K562 (cell line): ENCODE measurements at regions not wholly inside any gene's neighbourhood (a gene's known extent, or its start where the extent isn't known, plus 50 kb on each side); places are given as distances from the start of the nearest gene placed in this dataset.

Source experiments
- ATAC-seq: fragments of 200-7000 bp; cut with Tn5 transposase; 3 replicates; pipeline ENCODE4 v1.9.1; 2020; ENCODE audit warnings: moderate library complexity
- BruUV-seq: library from RNA; stranded (reverse); fragments of 400-500 nt; replicated peaks from 2 replicates; lab custom pipeline; 2021; lab: Mats Ljungman, UMichigan
- CTCF ChIA-PET: fragments of 300-600 bp; formaldehyde crosslinking; extraction: SDS; loops from one replicate; lab custom pipeline; 2021; ENCODE audit warnings: low intra/inter-chr PET ratio; lab: Yijun Ruan, JAX
- POLR2A ChIA-PET: fragments of 300-600, 350-650 bp; sonication (Branson Sonifier 250); formaldehyde crosslinking; extraction: SDS; loops from one replicate; lab custom pipeline; 2021; ENCODE audit warnings: antibody characterized with exemption, inconsistent platforms; lab: Yijun Ruan, JAX
- DNase-seq, 4 experiments: peaks; one replicate each; pipeline versions ENCODE4 v3.0.0 to v3.0.0-alpha.2; 2011 to 2018; ENCODE audit warnings: low spot score in 3 of 4, mixed read lengths in 3 of 4; ENCODE audit errors: extremely low read depth in 1 of 4
- FAIRE-seq: peaks from 2 replicates; lab custom pipeline; 2011; peaks lifted over from hg19 to GRCh38; lab: Jason Lieb, UNC
- H2AFZ ChIP-seq: 2 replicates; pipeline ENCODE4 v1.6.0; 2011; ENCODE audit warnings: low read depth, low read length, control low read depth, inconsistent platforms
- H3K27ac ChIP-seq: fragments of 200-600 bp; 3 replicates; pipeline ENCODE4 v1.8.0; 2011; ENCODE audit warnings: low read depth, mild to moderate bottlenecking, control low read depth, inconsistent platforms, low read length, moderate library complexity, mixed read lengths; ENCODE audit errors: extremely low read depth
- H3K27me3 ChIP-seq, 2 experiments: fragments of 300-600 bp in 1 of 2; 2 replicates in 1 of 2; 3 replicates in 1 of 2; pipeline versions ENCODE4 v1.6.0 to v1.8.0; 2011; ENCODE audit warnings: inconsistent platforms in 2 of 2, low read length in 2 of 2, mild to moderate bottlenecking in 1 of 2, mixed read lengths in 1 of 2, moderate library complexity in 1 of 2; ENCODE audit not compliant: control insufficient read depth in 2 of 2, insufficient read depth in 2 of 2
- H3K36me3 ChIP-seq: fragments of 300-600 bp; 3 replicates; pipeline ENCODE4 v1.8.0; 2011; ENCODE audit warnings: mild to moderate bottlenecking, low read length, inconsistent platforms; ENCODE audit not compliant: control insufficient read depth, insufficient read depth
- H3K4me1 ChIP-seq, 2 experiments: fragments of 200-600 bp in 1 of 2; replicated peaks in 1 of 2; 2 replicates in 1 of 2; 3 replicates in 1 of 2; pipeline versions ENCODE4 v1.5.1 to v1.8.0; 2011; ENCODE audit warnings: inconsistent platforms in 2 of 2, low read length in 2 of 2, mild to moderate bottlenecking in 1 of 2, mixed read lengths in 1 of 2, moderate library complexity in 1 of 2; ENCODE audit not compliant: control insufficient read depth in 2 of 2, insufficient read depth in 2 of 2
- H3K4me2 ChIP-seq: 2 replicates; pipeline ENCODE4 v1.6.1; 2011; ENCODE audit warnings: low read length, control low read depth, inconsistent platforms, mixed read lengths; ENCODE audit not compliant: insufficient read depth
- H3K4me3 ChIP-seq: fragments of 200-600 bp; sonication (generic), shearing (Covaris generic); 2 replicates; pipeline ENCODE4 v1.5.1; 2016; ENCODE audit warnings: control low read depth, inconsistent platforms
- H3K79me2 ChIP-seq: fragments of 200-600 bp; 3 replicates; pipeline ENCODE4 v1.8.0; 2011; ENCODE audit warnings: low read length, inconsistent platforms; ENCODE audit not compliant: control insufficient read depth, insufficient read depth
- H3K9ac ChIP-seq, 2 experiments: 2 replicates each; pipeline versions ENCODE4 v1.6.0 to v1.6.1; 2011; ENCODE audit warnings: low read depth in 2 of 2, low read length in 2 of 2, control low read depth in 1 of 2, inconsistent platforms in 1 of 2, mild to moderate bottlenecking in 1 of 2, mixed read lengths in 1 of 2; ENCODE audit not compliant: insufficient read depth in 1 of 2
- H3K9me1 ChIP-seq: one replicate; pipeline ENCODE4 v1.6.0; 2011; ENCODE audit warnings: inconsistent platforms, mild to moderate bottlenecking, low read length, moderate library complexity; ENCODE audit not compliant: control insufficient read depth, insufficient read depth
- H3K9me3 ChIP-seq: replicated peaks from 2 replicates; pipeline ENCODE4 v1.5.1; 2011; ENCODE audit warnings: low read depth, low read length, inconsistent platforms; ENCODE audit not compliant: control insufficient read depth, insufficient read depth
- H4K20me1 ChIP-seq: replicated peaks from 2 replicates; pipeline ENCODE4 v1.6.1; 2011; ENCODE audit warnings: low read length, inconsistent platforms, mixed read lengths; ENCODE audit not compliant: control insufficient read depth, insufficient read depth
- HDAC8 ChIP-seq: fragments of 450-650 bp; IDR thresholded peaks from 2 replicates; pipeline ENCODE4 v1.6.1; 2016; ENCODE audit warnings: mild to moderate bottlenecking, missing genetic modification characterization, moderate library complexity, missing compliant biosample characterization
- NFIX ChIP-seq: fragments of 250-450 bp; sonication (Bioruptor Pico); IDR thresholded peaks from 2 replicates; pipeline ENCODE4 v1.4.0; 2020; ENCODE audit warnings: low read depth, mild to moderate bottlenecking, moderate library complexity
- SMAD3 ChIP-seq: fragments of 450-650 bp; formaldehyde crosslinking; conservative IDR thresholded peaks from 2 replicates; pipeline ENCODE4 v1.4.0; 2020; ENCODE audit warnings: mild to moderate bottlenecking
- WGBS: fragments of 100-300 bp; shearing (Covaris generic); methylation state at CpG from one replicate; pipeline ENCODE4 v1.1.6; 2016; ENCODE audit warnings: low coverage, mixed read lengths; ENCODE audit not compliant: insufficient coverage; ENCODE audit errors: missing lambda C conversion rate; 5-methylcytosine and 5-hydroxymethylcytosine counted together
- in situ Hi-C: fragments of 300-500 bp; cut with MboI; formaldehyde crosslinking; loops from 4 replicates; pipeline ENCODE4 v1.15.0; 2018; ENCODE audit warnings: inconsistent platforms, mixed read lengths
- intact Hi-C: fragments of 100-400 bp; cut with micrococcal nuclease; formaldehyde crosslinking; loops from 2 replicates; pipeline ENCODE4 v1.14.2; 2022
- TF ChIP-seq, protein P1 (sequence below), 2 experiments: fragments of 450-650 bp; IDR thresholded peaks; 2 replicates each; pipeline ENCODE4 v1.6.1; 2016; ENCODE audit warnings: mild to moderate bottlenecking in 2 of 2, borderline replicate concordance in 1 of 2, low read depth in 1 of 2, moderate library complexity in 1 of 2
- TF ChIP-seq, protein P2 (sequence below), 3 experiments: fragments of 200-800 bp in 1 of 3; sonication (Bioruptor generic) in 1 of 3; sonication (generic) in 1 of 3; formaldehyde crosslinking in 1 of 3; IDR thresholded peaks; 2 replicates each; pipeline versions ENCODE4 v1.6.1 to v1.8.0; 2016 to 2022; ENCODE audit warnings: mild to moderate bottlenecking in 2 of 3, missing compliant biosample characterization in 2 of 3, missing genetic modification characterization in 2 of 3, missing genetic modification reagents in 1 of 3
- TF ChIP-seq, protein P3 (sequence below): IDR thresholded peaks from 2 replicates; pipeline ENCODE4 v1.6.1; 2011; ENCODE audit warnings: borderline replicate concordance, low read depth, mild to moderate bottlenecking, moderate library complexity, low read length; ENCODE audit not compliant: insufficient read depth, poor library complexity, severe bottlenecking
- TF ChIP-seq, protein P4 (sequence below): fragments of 250-450 bp; sonication (Bioruptor Pico); IDR thresholded peaks from 2 replicates; pipeline ENCODE4 v1.5.0; 2021; ENCODE audit warnings: mild to moderate bottlenecking, borderline replicate concordance

DNA sequence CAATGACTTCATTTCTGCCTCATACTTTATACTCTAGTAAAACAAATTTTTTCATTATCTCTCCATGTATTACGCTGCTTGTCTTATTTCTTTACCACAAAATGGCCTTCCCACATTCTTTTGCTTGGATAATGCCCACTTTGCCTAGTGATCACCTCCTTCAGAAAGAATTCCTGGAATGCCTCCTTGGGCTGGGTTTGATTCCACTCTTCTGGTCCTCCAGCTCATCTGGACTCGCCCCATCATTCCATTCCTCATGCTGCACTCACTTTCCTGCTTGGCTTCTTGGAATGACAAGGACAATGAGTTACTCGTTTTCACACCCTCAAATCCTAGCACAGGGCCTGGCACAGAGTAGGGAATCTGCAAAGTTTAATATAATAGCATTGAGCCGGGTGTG is 475.1 kb upstream of the LARGE1 start:
- Histone ChIP-seq H3K9ac (no peak overlapping the region), H3K79me2 (no peaks in the 10 kb centered on the region), H3K9me3 (no peaks in the 10 kb centered on the region), H3K36me3 (no peaks in the 10 kb centered on the region), H2AFZ (no peak overlapping the region), H3K27ac (no peak overlapping the region), H3K4me3 (no peak overlapping the region), H3K4me1 (no peaks in the 10 kb centered on the region), H4K20me1 (no peaks in the 10 kb centered on the region), H3K9me1 (no peaks in the 10 kb centered on the region), H3K27me3 (no peaks in the 10 kb centered on the region), H3K4me2 (no peak overlapping the region)
- intact Hi-C loops (no loop called here), in situ Hi-C loops (no loop called here)
- no peak for DNase-seq
- ATAC-seq, result no peak
- POLR2A ChIA-PET, result no interaction called here
- WGBS, result 0% methylated on average over 2 of the region's 4 CpGs
- no TSS peak for BruUV-seq
- no peak for FAIRE-seq
- CTCF ChIA-PET, result no interaction called here
- TF ChIP-seq, protein P1, sequence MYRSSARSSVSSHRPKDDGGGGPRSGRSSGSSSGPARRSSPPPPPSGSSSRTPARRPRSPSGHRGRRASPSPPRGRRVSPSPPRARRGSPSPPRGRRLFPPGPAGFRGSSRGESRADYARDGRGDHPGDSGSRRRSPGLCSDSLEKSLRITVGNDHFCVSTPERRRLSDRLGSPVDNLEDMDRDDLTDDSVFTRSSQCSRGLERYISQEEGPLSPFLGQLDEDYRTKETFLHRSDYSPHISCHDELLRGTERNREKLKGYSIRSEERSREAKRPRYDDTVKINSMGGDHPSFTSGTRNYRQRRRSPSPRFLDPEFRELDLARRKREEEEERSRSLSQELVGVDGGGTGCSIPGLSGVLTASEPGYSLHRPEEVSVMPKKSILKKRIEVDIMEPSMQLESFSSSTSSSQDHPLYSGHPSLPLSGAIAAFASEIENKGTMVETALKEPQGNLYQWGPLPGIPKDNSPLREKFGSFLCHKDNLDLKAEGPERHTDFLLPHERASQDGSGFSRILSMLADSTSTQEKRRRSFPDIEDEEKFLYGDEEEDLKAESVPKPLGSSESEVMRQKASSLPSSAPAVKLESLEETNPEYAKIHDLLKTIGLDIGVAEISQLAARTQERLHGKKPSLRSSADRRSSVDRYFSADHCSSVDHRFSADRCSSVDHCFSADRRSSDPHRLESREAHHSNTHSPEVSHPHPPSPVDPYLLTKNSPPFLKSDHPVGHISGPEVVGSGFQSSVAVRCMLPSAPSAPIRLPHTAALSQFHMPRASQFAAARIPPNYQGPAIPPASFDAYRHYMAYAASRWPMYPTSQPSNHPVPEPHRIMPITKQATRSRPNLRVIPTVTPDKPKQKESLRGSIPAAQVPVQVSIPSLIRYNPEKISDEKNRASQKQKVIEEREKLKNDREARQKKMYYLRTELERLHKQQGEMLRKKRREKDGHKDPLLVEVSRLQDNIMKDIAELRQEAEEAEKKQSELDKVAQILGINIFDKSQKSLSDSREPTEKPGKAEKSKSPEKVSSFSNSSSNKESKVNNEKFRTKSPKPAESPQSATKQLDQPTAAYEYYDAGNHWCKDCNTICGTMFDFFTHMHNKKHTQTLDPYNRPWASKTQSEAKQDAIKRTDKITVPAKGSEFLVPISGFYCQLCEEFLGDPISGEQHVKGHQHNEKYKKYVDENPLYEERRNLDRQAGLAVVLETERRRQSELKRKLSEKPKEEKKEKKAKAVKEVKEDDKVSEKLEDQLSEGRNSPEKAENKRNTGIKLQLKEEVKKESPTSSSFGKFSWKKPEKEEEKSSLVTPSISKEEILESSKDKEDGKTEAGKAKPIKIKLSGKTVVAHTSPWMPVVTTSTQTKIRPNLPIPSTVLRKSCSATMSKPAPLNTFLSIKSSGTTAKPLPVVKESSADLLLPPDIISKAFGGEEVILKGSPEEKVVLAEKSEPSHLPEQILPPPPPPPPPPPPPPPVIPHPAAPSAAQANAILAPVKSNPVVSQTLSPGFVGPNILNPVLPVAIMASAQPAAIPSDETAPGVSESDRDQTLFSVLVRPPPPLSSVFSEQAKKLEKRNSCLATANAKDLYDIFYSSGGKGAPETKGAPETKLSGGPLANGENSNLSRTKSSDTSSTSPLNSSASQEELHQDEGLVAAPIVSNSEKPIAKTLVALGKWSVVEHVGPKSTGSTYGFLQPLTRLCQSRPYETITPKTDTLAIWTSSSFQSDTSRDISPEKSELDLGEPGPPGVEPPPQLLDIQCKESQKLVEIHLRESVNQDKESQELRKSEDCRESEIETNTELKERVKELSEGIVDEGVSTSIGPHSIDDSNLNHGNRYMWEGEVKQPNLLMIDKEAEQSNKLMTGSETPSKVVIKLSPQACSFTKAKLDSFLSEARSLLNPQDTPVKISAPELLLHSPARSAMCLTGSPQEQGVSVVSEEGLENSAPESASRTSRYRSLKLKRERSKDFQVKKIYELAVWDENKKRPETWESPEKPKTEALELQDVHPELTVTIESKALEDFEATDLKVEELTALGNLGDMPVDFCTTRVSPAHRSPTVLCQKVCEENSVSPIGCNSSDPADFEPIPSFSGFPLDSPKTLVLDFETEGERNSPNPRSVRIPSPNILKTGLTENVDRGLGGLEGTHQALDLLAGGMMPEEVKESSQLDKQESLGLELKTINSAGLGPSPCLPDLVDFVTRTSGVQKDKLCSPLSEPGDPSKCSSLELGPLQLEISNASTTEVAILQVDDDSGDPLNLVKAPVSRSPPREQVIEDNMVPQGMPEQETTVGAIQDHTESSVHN (IDR thresholded peaks at IDR 0.05; ENCODE audit: borderline replicate concordance in 1 of 2, low read depth in 1 of 2), result no peak
- TF ChIP-seq, protein P2, sequence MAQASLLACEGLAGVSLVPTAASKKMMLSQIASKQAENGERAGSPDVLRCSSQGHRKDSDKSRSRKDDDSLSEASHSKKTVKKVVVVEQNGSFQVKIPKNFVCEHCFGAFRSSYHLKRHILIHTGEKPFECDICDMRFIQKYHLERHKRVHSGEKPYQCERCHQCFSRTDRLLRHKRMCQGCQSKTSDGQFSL (CRISPR knock-in tag; IDR thresholded peaks at IDR 0.05), result no peak
- TF ChIP-seq, protein P2 (tag; IDR thresholded peaks at IDR 0.05), result no peak
- TF ChIP-seq HDAC8, result no peak
- TF ChIP-seq, protein P3, sequence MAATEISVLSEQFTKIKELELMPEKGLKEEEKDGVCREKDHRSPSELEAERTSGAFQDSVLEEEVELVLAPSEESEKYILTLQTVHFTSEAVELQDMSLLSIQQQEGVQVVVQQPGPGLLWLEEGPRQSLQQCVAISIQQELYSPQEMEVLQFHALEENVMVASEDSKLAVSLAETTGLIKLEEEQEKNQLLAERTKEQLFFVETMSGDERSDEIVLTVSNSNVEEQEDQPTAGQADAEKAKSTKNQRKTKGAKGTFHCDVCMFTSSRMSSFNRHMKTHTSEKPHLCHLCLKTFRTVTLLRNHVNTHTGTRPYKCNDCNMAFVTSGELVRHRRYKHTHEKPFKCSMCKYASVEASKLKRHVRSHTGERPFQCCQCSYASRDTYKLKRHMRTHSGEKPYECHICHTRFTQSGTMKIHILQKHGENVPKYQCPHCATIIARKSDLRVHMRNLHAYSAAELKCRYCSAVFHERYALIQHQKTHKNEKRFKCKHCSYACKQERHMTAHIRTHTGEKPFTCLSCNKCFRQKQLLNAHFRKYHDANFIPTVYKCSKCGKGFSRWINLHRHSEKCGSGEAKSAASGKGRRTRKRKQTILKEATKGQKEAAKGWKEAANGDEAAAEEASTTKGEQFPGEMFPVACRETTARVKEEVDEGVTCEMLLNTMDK, result no peak
- no peak for TF ChIP-seq NFIX
- TF ChIP-seq, protein P4, sequence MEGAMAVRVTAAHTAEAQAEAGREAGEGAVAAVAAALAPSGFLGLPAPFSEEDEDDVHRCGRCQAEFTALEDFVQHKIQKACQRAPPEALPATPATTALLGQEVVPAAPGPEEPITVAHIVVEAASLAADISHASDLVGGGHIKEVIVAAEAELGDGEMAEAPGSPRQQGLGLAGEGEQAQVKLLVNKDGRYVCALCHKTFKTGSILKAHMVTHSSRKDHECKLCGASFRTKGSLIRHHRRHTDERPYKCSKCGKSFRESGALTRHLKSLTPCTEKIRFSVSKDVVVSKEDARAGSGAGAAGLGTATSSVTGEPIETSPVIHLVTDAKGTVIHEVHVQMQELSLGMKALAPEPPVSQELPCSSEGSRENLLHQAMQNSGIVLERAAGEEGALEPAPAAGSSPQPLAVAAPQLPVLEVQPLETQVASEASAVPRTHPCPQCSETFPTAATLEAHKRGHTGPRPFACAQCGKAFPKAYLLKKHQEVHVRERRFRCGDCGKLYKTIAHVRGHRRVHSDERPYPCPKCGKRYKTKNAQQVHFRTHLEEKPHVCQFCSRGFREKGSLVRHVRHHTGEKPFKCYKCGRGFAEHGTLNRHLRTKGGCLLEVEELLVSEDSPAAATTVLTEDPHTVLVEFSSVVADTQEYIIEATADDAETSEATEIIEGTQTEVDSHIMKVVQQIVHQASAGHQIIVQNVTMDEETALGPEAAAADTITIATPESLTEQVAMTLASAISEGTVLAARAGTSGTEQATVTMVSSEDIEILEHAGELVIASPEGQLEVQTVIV (CRISPR knock-in tag), result no peak
- TF ChIP-seq SMAD3 (CRISPR knock-in tag), result no peak
